Ishikawa (cell line): ENCODE measurements at regions not wholly inside any gene's neighbourhood (a gene's known extent, or its start where the extent isn't known, plus 50 kb on each side); places are given as distances from the start of the nearest gene placed in this dataset.

ENCODE experiments used
- CREB1 ChIP-seq: IDR thresholded peaks from 2 replicates; pipeline ENCODE4 v1.6.1; 2012; ENCODE audit warnings: low read depth
- RAD21 ChIP-seq: IDR thresholded peaks from 2 replicates; pipeline ENCODE4 v1.6.1; 2012; ENCODE audit warnings: low read depth
- TAF1 ChIP-seq: IDR thresholded peaks from 2 replicates; pipeline ENCODE4 v1.6.1; 2012; ENCODE audit warnings: low read depth, mild to moderate bottlenecking
- USF1 ChIP-seq: IDR thresholded peaks from 2 replicates; pipeline ENCODE4 v1.6.1; 2012

DNA sequence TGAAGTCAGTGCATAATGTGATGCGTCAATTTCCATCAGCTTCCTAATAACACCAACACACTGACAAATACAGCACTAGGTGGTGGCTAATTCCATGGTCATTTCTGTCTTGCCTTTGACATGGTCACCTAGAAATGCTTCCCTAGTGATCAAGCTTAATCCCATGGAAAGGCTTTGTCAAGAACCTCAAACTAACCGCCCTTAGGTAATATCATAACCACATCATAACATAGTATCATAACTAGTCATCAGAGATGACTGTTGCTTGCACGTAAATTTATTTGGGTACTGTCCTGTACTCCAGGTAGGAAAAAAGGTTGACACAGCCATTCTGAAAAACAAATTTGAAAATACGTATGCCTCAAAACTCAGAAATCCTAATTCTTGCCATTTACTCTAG is 471.8 kb downstream of the IRS1 start:
- TF ChIP-seq TAF1: no peak
- no peak for TF ChIP-seq CREB1
- no peak for TF ChIP-seq RAD21
- no peak for TF ChIP-seq USF1
